ENCODE measurements at regions not wholly inside any gene's neighbourhood (a gene's known extent, or its start where the extent isn't known, plus 50 kb on each side); places are given as distances from the start of the nearest gene placed in this dataset.

- no peak for DNase-seq (ENCODE audit: low read depth in 2 of 3, low spot score in 2 of 3)
Observed at GRCh38 chr9:89655990-89656657, 51.3 kb downstream of the GADD45G start.

GRCh38 chr9:89657295-89657694, 52.5 kb downstream of the GADD45G start:
- DNase-seq (ENCODE audit: low read depth in 2 of 3, low spot score in 2 of 3): no peak

- DNase-seq (ENCODE audit: low read depth in 2 of 3, low spot score in 2 of 3): no peak
Observed at GRCh38 chr9:89657765-89658164, 53.0 kb downstream of the GADD45G start.

GRCh38 chr9:89658401-89658800, 53.6 kb downstream of the GADD45G start:
- DNase-seq (ENCODE audit: low read depth in 2 of 3, low spot score in 2 of 3): no peak

GRCh38 chr9:89658931-89659330, 54.1 kb downstream of the GADD45G start:
- no peak for DNase-seq (ENCODE audit: low read depth in 2 of 3, low spot score in 2 of 3)

GRCh38 chr9:89659473-89659872, 54.7 kb downstream of the GADD45G start:
- DNase-seq (ENCODE audit: low read depth in 2 of 3, low spot score in 2 of 3): no peak

- DNase-seq (ENCODE audit: low read depth in 2 of 3, low spot score in 2 of 3): no peak
Observed at GRCh38 chr9:89659891-89660685, 55.3 kb downstream of the GADD45G start.

- no peak for DNase-seq (ENCODE audit: low read depth in 2 of 3, low spot score in 2 of 3)
Observed at GRCh38 chr9:89661391-89661949, 56.7 kb downstream of the GADD45G start.

- no peak for DNase-seq (ENCODE audit: low read depth in 2 of 3, low spot score in 2 of 3)
Observed at GRCh38 chr9:89661956-89662717, 57.3 kb downstream of the GADD45G start.

GRCh38 chr9:89662718-89663613, 58.2 kb downstream of the GADD45G start:
- DNase-seq (ENCODE audit: low read depth in 2 of 3, low spot score in 2 of 3): no peak

- no peak for DNase-seq (ENCODE audit: low read depth in 2 of 3, low spot score in 2 of 3)
Observed at GRCh38 chr9:89663614-89663970, 58.8 kb downstream of the GADD45G start.

- DNase-seq (ENCODE audit: low read depth in 2 of 3, low spot score in 2 of 3): no peak
Observed at GRCh38 chr9:89664010-89664409, 59.2 kb downstream of the GADD45G start.

GRCh38 chr9:89664896-89665329, 60.1 kb downstream of the GADD45G start:
- DNase-seq (ENCODE audit: low read depth in 2 of 3, low spot score in 2 of 3): no peak

- no peak for DNase-seq (ENCODE audit: low read depth in 2 of 3, low spot score in 2 of 3)
Observed at GRCh38 chr9:89666364-89666763, 61.6 kb downstream of the GADD45G start.

- DNase-seq (ENCODE audit: low read depth in 2 of 3, low spot score in 2 of 3): no peak
Observed at GRCh38 chr9:89666950-89667349, 62.1 kb downstream of the GADD45G start.

GRCh38 chr9:89667726-89668125, 62.9 kb downstream of the GADD45G start:
- no peak for DNase-seq (ENCODE audit: low read depth in 2 of 3, low spot score in 2 of 3)

GRCh38 chr9:89668216-89668865, 63.5 kb downstream of the GADD45G start:
- no peak for DNase-seq (ENCODE audit: low read depth in 2 of 3, low spot score in 2 of 3)

- DNase-seq (ENCODE audit: low read depth in 2 of 3, low spot score in 2 of 3): no peak
Observed at GRCh38 chr9:89668866-89669246, 64.0 kb downstream of the GADD45G start.

- no peak for DNase-seq (ENCODE audit: low read depth in 2 of 3, low spot score in 2 of 3)
Observed at GRCh38 chr9:89669361-89669842, 64.6 kb downstream of the GADD45G start.

GRCh38 chr9:89670114-89670513, 65.3 kb downstream of the GADD45G start:
- DNase-seq (ENCODE audit: low read depth in 2 of 3, low spot score in 2 of 3): no peak

All from activated CD8-positive, alpha-beta memory T cell treated with anti-CD3 and anti-CD28 coated beads for 48 hours (primary cell).